Fibroblast of lung (primary cell): ENCODE measurements at regions not wholly inside any gene's neighbourhood (a gene's known extent, or its start where the extent isn't known, plus 50 kb on each side); places are given as distances from the start of the nearest gene placed in this dataset.

Experiments used
- DNase-seq, 2 donors: peaks; one replicate each; pipeline versions ENCODE4 v3.0.0 to v3.0.0-alpha.2; 2010; ENCODE audit warnings: low read depth in 2 of 2
- H2AFZ ChIP-seq: 2 replicates; pipeline ENCODE4 v1.5.1; 2012; ENCODE audit warnings: low read length, control low read depth, inconsistent platforms
- H3K27ac ChIP-seq: 2 replicates; pipeline ENCODE4 v1.5.1; 2011; ENCODE audit warnings: low read length, control low read depth; ENCODE audit not compliant: insufficient read depth
- H3K27me3 ChIP-seq: 2 replicates; pipeline ENCODE4 v1.5.1; 2011; ENCODE audit warnings: mild to moderate bottlenecking, low read length; ENCODE audit not compliant: control insufficient read depth, insufficient read depth
- H3K36me3 ChIP-seq: 2 replicates; pipeline ENCODE4 v1.5.1; 2011; ENCODE audit warnings: low read length; ENCODE audit not compliant: control insufficient read depth, insufficient read depth
- H3K4me1 ChIP-seq: 2 replicates; pipeline ENCODE4 v1.5.1; 2011; ENCODE audit warnings: low read length; ENCODE audit not compliant: control insufficient read depth, insufficient read depth; ENCODE audit errors: extremely low read depth
- H3K4me2 ChIP-seq: 2 replicates; pipeline ENCODE4 v1.5.1; 2011; ENCODE audit warnings: low read length, control low read depth; ENCODE audit not compliant: insufficient read depth; ENCODE audit errors: extremely low read depth
- H3K4me3 ChIP-seq, 4 experiments: fragments of 200-600 bp in 1 of 4; sonication (generic) in 1 of 4; replicated peaks in 1 of 4; 2 replicates each; pipeline ENCODE4 v1.5.1; 2011 to 2016; ENCODE audit warnings: low read length in 4 of 4, low read depth in 3 of 4, mild to moderate bottlenecking in 3 of 4, control low read depth in 2 of 4, inconsistent platforms in 1 of 4, mixed read lengths in 1 of 4; ENCODE audit not compliant: insufficient read depth in 1 of 4; ENCODE audit errors: control extremely low read depth in 1 of 4
- H3K79me2 ChIP-seq: 2 replicates; pipeline ENCODE4 v1.5.1; 2012; ENCODE audit warnings: mild to moderate bottlenecking, low read length, inconsistent platforms; ENCODE audit not compliant: control insufficient read depth, insufficient read depth
- H3K9ac ChIP-seq: 2 replicates; pipeline ENCODE4 v1.5.1; 2011; ENCODE audit warnings: mild to moderate bottlenecking, low read length, control low read depth; ENCODE audit not compliant: insufficient read depth
- H3K9me3 ChIP-seq: 2 replicates; pipeline ENCODE4 v1.5.1; 2012; ENCODE audit warnings: low read depth, low read length; ENCODE audit not compliant: control insufficient read depth, insufficient read depth
- H4K20me1 ChIP-seq: 2 replicates; pipeline ENCODE4 v1.5.1; 2011; ENCODE audit warnings: low read length; ENCODE audit not compliant: control insufficient read depth, insufficient read depth; ENCODE audit errors: extremely low read depth
- EZH2 ChIP-seq: IDR thresholded peaks from 2 replicates; pipeline ENCODE4 v1.5.1; 2012; ENCODE audit warnings: low read length, control low read depth, mild to moderate bottlenecking; ENCODE audit errors: missing control alignments
- TF ChIP-seq, protein P1 (sequence below), 2 donors: IDR thresholded peaks in 1 of 2; conservative IDR thresholded peaks in 1 of 2; 1 replicate in 1 of 2; 2 replicates in 1 of 2; pipeline ENCODE4 v1.5.1; 2011 to 2012; ENCODE audit warnings: low read length in 2 of 2, control low read depth in 1 of 2, inconsistent platforms in 1 of 2, low read depth in 1 of 2, mild to moderate bottlenecking in 1 of 2

- Histone ChIP-seq H4K20me1 (no peaks in the 10 kb centered on the region), H3K27me3 (no peaks in the 10 kb centered on the region), H3K9ac (no peak overlapping the region), H2AFZ (no peak overlapping the region), H3K9me3 (no peaks in the 10 kb centered on the region), H3K4me3 (no peak overlapping the region), H3K36me3 (no peaks in the 10 kb centered on the region), H3K27ac (no peak overlapping the region), H3K79me2 (no peaks in the 10 kb centered on the region), H3K4me1 (no peaks in the 10 kb centered on the region), H3K4me2 (no peak overlapping the region)
- no peak for DNase-seq
- TF ChIP-seq EZH2: no peak
- TF ChIP-seq, protein P1, sequence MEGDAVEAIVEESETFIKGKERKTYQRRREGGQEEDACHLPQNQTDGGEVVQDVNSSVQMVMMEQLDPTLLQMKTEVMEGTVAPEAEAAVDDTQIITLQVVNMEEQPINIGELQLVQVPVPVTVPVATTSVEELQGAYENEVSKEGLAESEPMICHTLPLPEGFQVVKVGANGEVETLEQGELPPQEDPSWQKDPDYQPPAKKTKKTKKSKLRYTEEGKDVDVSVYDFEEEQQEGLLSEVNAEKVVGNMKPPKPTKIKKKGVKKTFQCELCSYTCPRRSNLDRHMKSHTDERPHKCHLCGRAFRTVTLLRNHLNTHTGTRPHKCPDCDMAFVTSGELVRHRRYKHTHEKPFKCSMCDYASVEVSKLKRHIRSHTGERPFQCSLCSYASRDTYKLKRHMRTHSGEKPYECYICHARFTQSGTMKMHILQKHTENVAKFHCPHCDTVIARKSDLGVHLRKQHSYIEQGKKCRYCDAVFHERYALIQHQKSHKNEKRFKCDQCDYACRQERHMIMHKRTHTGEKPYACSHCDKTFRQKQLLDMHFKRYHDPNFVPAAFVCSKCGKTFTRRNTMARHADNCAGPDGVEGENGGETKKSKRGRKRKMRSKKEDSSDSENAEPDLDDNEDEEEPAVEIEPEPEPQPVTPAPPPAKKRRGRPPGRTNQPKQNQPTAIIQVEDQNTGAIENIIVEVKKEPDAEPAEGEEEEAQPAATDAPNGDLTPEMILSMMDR (conservative IDR thresholded peaks at IDR 0.05 in 1 of 2, IDR thresholded peaks at IDR 0.05 in 1 of 2; ENCODE audit: low read depth in 1 of 2, low read length in 2 of 2): no peak
These were observed 141.9 kb downstream of the TTC32 start for GRCh38 chr2:19759880-19760279.

- Histone ChIP-seq H2AFZ (no peak overlapping the region), H3K4me2 (no peak overlapping the region), H3K4me1 (no peaks in the 10 kb centered on the region), H3K4me3 (no peak overlapping the region), H3K9me3 (no peaks in the 10 kb centered on the region), H3K9ac (no peak overlapping the region), H3K36me3 (no peaks in the 10 kb centered on the region), H3K79me2 (no peaks in the 10 kb centered on the region), H3K27ac (no peak overlapping the region), H4K20me1 (no peaks in the 10 kb centered on the region), H3K27me3 (no peaks in the 10 kb centered on the region)
- TF ChIP-seq, protein P1 (conservative IDR thresholded peaks at IDR 0.05 in 1 of 2, IDR thresholded peaks at IDR 0.05 in 1 of 2; ENCODE audit: low read depth in 1 of 2, low read length in 2 of 2): no peak
- no peak for TF ChIP-seq EZH2
- no peak for DNase-seq
These were observed 143.1 kb downstream of the TTC32 start for GRCh38 chr2:19758658-19759057.

DNA sequence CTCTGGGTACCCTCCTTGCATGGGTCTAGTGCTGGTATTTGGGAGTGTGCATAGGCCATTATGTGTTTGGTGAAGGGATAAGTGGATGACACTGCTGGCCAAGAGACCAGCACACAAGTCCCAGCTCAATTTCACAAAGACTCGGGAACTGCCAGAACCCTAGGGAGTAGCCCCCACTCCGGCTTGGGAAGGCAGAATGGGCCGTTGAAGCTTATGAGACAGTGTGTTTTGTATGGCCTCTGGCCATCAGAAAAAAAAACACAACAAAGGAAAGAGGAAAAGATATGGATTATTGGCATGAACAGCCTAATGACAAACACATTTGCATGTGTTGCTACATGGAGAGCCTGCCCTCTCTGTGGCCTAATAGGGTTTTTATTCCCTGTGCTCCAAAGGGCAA lies 144.2 kb downstream of the TTC32 start:
- H3K4me1 ChIP-seq: no peaks in the 10 kb centered on the region
- H3K27ac ChIP-seq: no peak overlapping the region
- DNase-seq: no peak
- H2AFZ ChIP-seq: no peak overlapping the region
- no peaks in the 10 kb centered on the region for H3K27me3 ChIP-seq
- TF ChIP-seq EZH2: no peak
- TF ChIP-seq, protein P1 (conservative IDR thresholded peaks at IDR 0.05 in 1 of 2, IDR thresholded peaks at IDR 0.05 in 1 of 2; ENCODE audit: low read depth in 1 of 2, low read length in 2 of 2): no peak
- no peaks in the 10 kb centered on the region for H3K36me3 ChIP-seq
- H3K9me3 ChIP-seq: no peaks in the 10 kb centered on the region
- H3K9ac ChIP-seq: no peak overlapping the region
- H4K20me1 ChIP-seq: no peaks in the 10 kb centered on the region
- H3K4me3 ChIP-seq: no peak overlapping the region
- no peaks in the 10 kb centered on the region for H3K79me2 ChIP-seq
- H3K4me2 ChIP-seq: no peak overlapping the region
